Skeletal muscle satellite cell (primary cell): ENCODE measurements at regions not wholly inside any gene's neighbourhood (a gene's known extent, or its start where the extent isn't known, plus 50 kb on each side); places are given as distances from the start of the nearest gene placed in this dataset.

Experiments
- H3K27me3 ChIP-seq: 2 replicates; pipeline ENCODE4 v1.7.0; 2013; ENCODE audit warnings: low read length; ENCODE audit not compliant: control insufficient read depth, insufficient read depth
- H3K36me3 ChIP-seq: 2 replicates; pipeline ENCODE4 v1.7.0; 2013; ENCODE audit warnings: mild to moderate bottlenecking, control low read depth, low read length; ENCODE audit not compliant: insufficient read depth
- H3K4me1 ChIP-seq: 2 replicates; pipeline ENCODE4 v1.7.0; 2013; ENCODE audit warnings: low read length; ENCODE audit not compliant: control insufficient read depth, insufficient read depth
- H3K4me2 ChIP-seq: 2 replicates; pipeline ENCODE4 v1.7.0; 2013; ENCODE audit warnings: mild to moderate bottlenecking, low read length
- H3K4me3 ChIP-seq: 2 replicates; pipeline ENCODE4 v1.7.0; 2013; ENCODE audit warnings: low read length
- H3K9ac ChIP-seq: 2 replicates; pipeline ENCODE4 v1.7.0; 2013; ENCODE audit warnings: mild to moderate bottlenecking, low read depth, low read length, moderate library complexity
- H3K9me3 ChIP-seq: replicated peaks from 2 replicates; pipeline ENCODE4 v1.7.0; 2013; ENCODE audit warnings: mild to moderate bottlenecking, control low read depth, low read length

DNA sequence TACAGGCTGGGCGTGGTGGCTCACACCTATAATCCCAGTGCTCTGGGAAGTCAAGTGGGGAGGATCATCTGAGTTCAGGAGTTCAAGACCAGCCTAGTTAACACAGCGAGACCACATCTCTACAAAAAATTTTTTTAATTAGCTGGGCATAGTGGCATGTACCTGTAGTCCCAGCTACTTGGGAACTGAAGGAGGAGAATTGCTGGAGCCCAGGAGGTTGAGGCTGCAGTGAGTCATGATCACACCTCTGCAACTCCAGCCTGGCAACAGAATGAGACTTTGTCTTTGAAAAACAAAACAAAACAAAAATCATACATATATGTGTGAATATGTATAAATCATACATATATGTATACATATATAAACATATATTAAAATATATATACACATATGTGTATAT lies 54.1 kb upstream of the MARCHF10 start:
- no peaks in the 10 kb centered on the region for H3K27me3 ChIP-seq
- H3K4me3 ChIP-seq, result no peak overlapping the region
- H3K4me2 ChIP-seq, result no peak overlapping the region
- no peak overlapping the region for H3K9ac ChIP-seq
- no peaks in the 10 kb centered on the region for H3K36me3 ChIP-seq
- H3K4me1 ChIP-seq, result peaks cover 26% of the 10 kb centered on the region
- H3K9me3 ChIP-seq, result no peaks in the 10 kb centered on the region

DNA sequence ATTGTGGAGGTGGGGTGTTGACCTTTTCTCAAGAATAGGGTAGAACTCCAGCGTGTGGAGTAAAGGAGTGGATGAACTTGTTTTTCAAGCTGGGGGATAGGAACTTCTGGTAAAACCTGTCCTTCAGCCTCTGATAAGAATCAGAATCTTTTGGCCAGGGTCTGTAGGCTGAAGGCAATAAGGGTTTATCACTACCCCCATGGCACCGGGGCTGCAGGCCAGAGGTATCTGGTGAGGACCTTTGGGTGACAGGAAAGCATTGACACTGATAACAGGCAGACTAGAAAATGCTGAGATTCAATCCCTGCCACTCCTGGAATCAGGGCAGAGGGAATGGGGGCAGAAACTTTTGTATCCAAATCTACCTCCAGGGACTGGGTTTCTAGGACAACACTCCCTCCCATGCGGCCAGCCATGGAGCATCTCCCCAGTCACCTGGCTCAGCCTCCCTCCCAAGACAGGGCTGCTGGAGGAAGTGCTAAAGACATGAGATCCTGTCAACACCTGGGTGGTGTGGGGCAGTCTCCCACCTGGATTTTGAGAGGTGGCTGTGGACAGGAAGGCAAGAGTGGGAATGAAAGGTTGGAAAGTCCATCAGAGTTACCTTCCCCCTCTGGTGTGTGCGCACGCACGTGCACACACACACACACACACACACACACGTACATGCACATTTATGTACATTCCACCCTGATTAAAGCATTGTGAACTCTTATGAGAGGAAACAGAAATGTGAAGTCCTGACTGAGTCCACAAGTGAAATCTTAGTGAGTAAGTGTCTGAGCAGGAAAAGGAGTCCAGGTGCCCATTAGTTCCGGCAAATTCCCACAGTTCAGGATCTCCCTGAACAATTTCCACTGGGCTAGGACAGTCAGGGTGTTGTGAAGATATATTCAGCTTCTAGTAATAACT lies 53.1 kb upstream of the MARCHF10 start:
- Histone ChIP-seq H3K36me3 (no peaks in the 10 kb centered on the region), H3K4me1 (peaks cover 26% of the 10 kb centered on the region), H3K9me3 (no peaks in the 10 kb centered on the region), H3K4me2 (no peak overlapping the region), H3K4me3 (no peak overlapping the region), H3K27me3 (no peaks in the 10 kb centered on the region), H3K9ac (no peak overlapping the region)

DNA sequence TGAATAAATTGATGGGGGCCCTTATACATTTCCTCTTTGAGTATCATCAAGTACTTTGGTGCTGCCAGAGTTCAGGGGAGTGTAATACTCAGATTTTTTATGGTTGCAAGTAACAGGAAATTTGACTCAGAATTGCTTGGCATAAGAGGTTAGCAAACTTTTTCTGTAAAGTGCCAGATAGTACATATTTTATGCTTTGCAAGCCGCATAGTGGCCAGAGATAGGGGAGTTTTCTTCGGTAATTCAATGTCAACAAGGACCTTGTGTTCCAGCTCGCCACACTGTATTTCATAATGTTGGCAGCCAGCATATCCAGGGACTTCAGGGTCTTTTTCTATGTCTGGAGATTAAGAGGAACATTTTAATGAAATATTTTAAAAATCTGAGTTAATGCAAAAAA lies 51.0 kb upstream of the MARCHF10 start:
- H3K4me3 ChIP-seq, result no peak overlapping the region
- H3K36me3 ChIP-seq, result no peaks in the 10 kb centered on the region
- H3K27me3 ChIP-seq, result no peaks in the 10 kb centered on the region
- peak overlapping the region; percentile 35 for H3K4me2 ChIP-seq
- peak overlapping the region; percentile 56 for H3K9ac ChIP-seq
- H3K4me1 ChIP-seq, result peaks cover 26% of the 10 kb centered on the region
- no peaks in the 10 kb centered on the region for H3K9me3 ChIP-seq
